Neural cell (in vitro differentiated cells): ENCODE measurements at regions not wholly inside any gene's neighbourhood (a gene's known extent, or its start where the extent isn't known, plus 50 kb on each side); places are given as distances from the start of the nearest gene placed in this dataset.

Source experiments
- H2AFZ ChIP-seq: fragments of 200-600, 300-800 bp; sonication (generic), shearing (Covaris generic); 2 replicates; pipeline ENCODE4 v1.6.0; 2014; ENCODE audit warnings: low read depth, mild to moderate bottlenecking, antibody characterized with exemption, low read length, moderate library complexity
- H3F3A ChIP-seq: fragments of 200-600 bp; shearing (Covaris generic); 2 replicates; pipeline ENCODE4 v1.6.1; 2016; ENCODE audit warnings: mild to moderate bottlenecking, moderate library complexity, mixed read lengths, antibody characterized with exemption, low read length; ENCODE audit not compliant: insufficient read depth, poor library complexity, severe bottlenecking
- H3K27ac ChIP-seq: fragments of 200-600, 300-800 bp; sonication (generic), shearing (Covaris generic); 2 replicates; pipeline ENCODE4 v1.5.1; 2014; ENCODE audit warnings: mild to moderate bottlenecking, low read length, moderate library complexity
- H3K27me3 ChIP-seq: fragments of 300-800, 200-600 bp; sonication (generic), shearing (Covaris generic); 2 replicates; pipeline ENCODE4 v1.6.0; 2014; ENCODE audit warnings: mild to moderate bottlenecking, low read depth, low read length, moderate library complexity; ENCODE audit not compliant: insufficient read depth
- H3K36me3 ChIP-seq: fragments of 300-800, 200-600 bp; sonication (generic), shearing (Covaris generic); 2 replicates; pipeline ENCODE4 v1.5.1; 2014; ENCODE audit warnings: mild to moderate bottlenecking, antibody characterized with exemption, low read length, moderate library complexity; ENCODE audit not compliant: insufficient read depth
- H3K4me2 ChIP-seq: fragments of 300-800, 200-600 bp; sonication (generic), shearing (Covaris generic); 2 replicates; pipeline ENCODE4 v1.6.0; 2014; ENCODE audit warnings: mild to moderate bottlenecking, low read length
- H3K4me3 ChIP-seq: fragments of 300-800, 200-600 bp; sonication (generic), shearing (Covaris generic); 2 replicates; pipeline ENCODE4 v1.5.1; 2014; ENCODE audit warnings: mild to moderate bottlenecking, low read length, moderate library complexity
- H3K79me2 ChIP-seq: fragments of 200-600 bp; shearing (Covaris generic); replicated peaks from 2 replicates; pipeline ENCODE4 v1.6.0; 2014; ENCODE audit warnings: mild to moderate bottlenecking, low read length, moderate library complexity; ENCODE audit not compliant: insufficient read depth
- H3K9ac ChIP-seq: fragments of 300-800, 200-600 bp; sonication (generic), shearing (Covaris generic); 2 replicates; pipeline ENCODE4 v1.6.1; 2016; ENCODE audit warnings: mild to moderate bottlenecking, low read length, mixed read lengths
- H3K9me2 ChIP-seq: fragments of 200-600 bp; shearing (Covaris generic); 2 replicates; pipeline ENCODE4 v1.6.1; 2016; ENCODE audit warnings: mild to moderate bottlenecking, low read length, mixed read lengths; ENCODE audit not compliant: insufficient read depth
- H3K9me3 ChIP-seq: fragments of 200-600, 300-800 bp; sonication (generic), shearing (Covaris generic); 2 replicates; pipeline ENCODE4 v1.6.1; 2016; ENCODE audit warnings: mild to moderate bottlenecking, mixed run types, low read length, moderate library complexity, mixed read lengths
- H4K20me1 ChIP-seq: fragments of 200-600 bp; shearing (Covaris generic); 2 replicates; pipeline ENCODE4 v1.6.1; 2016; ENCODE audit warnings: mild to moderate bottlenecking, mixed run types; ENCODE audit not compliant: insufficient read depth
- CTCF ChIP-seq: fragments of 450-650 bp; IDR thresholded peaks from 2 replicates; pipeline ENCODE4 v1.5.1; 2014; ENCODE audit warnings: antibody characterized with exemption, mild to moderate bottlenecking, moderate library complexity; ENCODE audit not compliant: poor library complexity, severe bottlenecking
- EP300 ChIP-seq: fragments of 450-650 bp; conservative IDR thresholded peaks from 2 replicates; pipeline ENCODE4 v1.6.1; 2014; ENCODE audit warnings: antibody characterized with exemption, mild to moderate bottlenecking, moderate library complexity; ENCODE audit not compliant: poor library complexity, severe bottlenecking
- EZH2 ChIP-seq: fragments of 200-600, 300-800 bp; shearing (Covaris generic), sonication (generic); IDR thresholded peaks from 2 replicates; pipeline ENCODE4 v1.6.1; 2014; ENCODE audit warnings: antibody characterized with exemption, low read length, borderline replicate concordance, mild to moderate bottlenecking; ENCODE audit not compliant: insufficient read depth, poor library complexity, severe bottlenecking
- MXI1 ChIP-seq: fragments of 450-650 bp; conservative IDR thresholded peaks from 2 replicates; pipeline ENCODE4 v1.6.1; 2014; ENCODE audit warnings: antibody characterized with exemption, mild to moderate bottlenecking; ENCODE audit not compliant: poor library complexity, severe bottlenecking
- POLR2AphosphoS5 ChIP-seq: IDR thresholded peaks from 2 replicates; pipeline ENCODE4 v1.6.1; 2012
- RAD21 ChIP-seq: fragments of 450-650 bp; conservative IDR thresholded peaks from 2 replicates; pipeline ENCODE4 v1.6.1; 2014; ENCODE audit warnings: antibody characterized with exemption, mild to moderate bottlenecking, moderate library complexity
- REST ChIP-seq: IDR thresholded peaks from 2 replicates; pipeline ENCODE4 v1.6.1; 2012; ENCODE audit warnings: borderline replicate concordance
- SMC3 ChIP-seq: fragments of 450-650 bp; conservative IDR thresholded peaks from 2 replicates; pipeline ENCODE4 v1.6.1; 2014; ENCODE audit warnings: antibody characterized with exemption, mild to moderate bottlenecking, moderate library complexity; ENCODE audit not compliant: poor library complexity
- TAF1 ChIP-seq: IDR thresholded peaks from 2 replicates; pipeline ENCODE4 v1.6.1; 2012; ENCODE audit warnings: low read depth

- Histone ChIP-seq H3K9me2 (no peaks in the 10 kb centered on the region), H3K36me3 (no peaks in the 10 kb centered on the region), H3K9me3 (no peaks in the 10 kb centered on the region), H3F3A (no peaks in the 10 kb centered on the region), H3K27ac (no peak overlapping the region), H3K27me3 (no peaks in the 10 kb centered on the region), H3K79me2 (no peaks in the 10 kb centered on the region), H3K9ac (no peak overlapping the region), H3K4me2 (no peak overlapping the region), H2AFZ (no peak overlapping the region), H3K4me3 (no peak overlapping the region), H4K20me1 (no peaks in the 10 kb centered on the region)
- TF ChIP-seq CTCF = no peak
- TF ChIP-seq SMC3 = no peak
- no peak for TF ChIP-seq MXI1
- TF ChIP-seq EP300 = no peak
- no peak for TF ChIP-seq RAD21
- TF ChIP-seq EZH2 = no peak
- TF ChIP-seq TAF1 = no peak
- TF ChIP-seq REST = no peak
- no peak for TF ChIP-seq POLR2AphosphoS5
Observed at GRCh38 chr13:83941701-83942335, 59.5 kb upstream of the SLITRK1 start.

- H3F3A ChIP-seq = no peaks in the 10 kb centered on the region
- no peaks in the 10 kb centered on the region for H4K20me1 ChIP-seq
- H3K4me2 ChIP-seq = no peak overlapping the region
- H3K36me3 ChIP-seq = no peaks in the 10 kb centered on the region
- H3K9me3 ChIP-seq = no peaks in the 10 kb centered on the region
- no peaks in the 10 kb centered on the region for H3K79me2 ChIP-seq
- no peak overlapping the region for H2AFZ ChIP-seq
- TF ChIP-seq SMC3 = no peak
- no peak for TF ChIP-seq REST
- no peak for TF ChIP-seq TAF1
- no peak for TF ChIP-seq POLR2AphosphoS5
- no peak for TF ChIP-seq CTCF
- TF ChIP-seq MXI1 = no peak
- TF ChIP-seq RAD21 = no peak
- TF ChIP-seq EP300 = no peak
- no peak for TF ChIP-seq EZH2
- H3K27me3 ChIP-seq = no peaks in the 10 kb centered on the region
- H3K9ac ChIP-seq = no peak overlapping the region
- no peaks in the 10 kb centered on the region for H3K9me2 ChIP-seq
- no peak overlapping the region for H3K27ac ChIP-seq
- no peak overlapping the region for H3K4me3 ChIP-seq
Observed at GRCh38 chr13:83940742-83941141, 58.5 kb upstream of the SLITRK1 start.
